ENCODE measurements at regions not wholly inside any gene's neighbourhood (a gene's known extent, or its start where the extent isn't known, plus 50 kb on each side); places are given as distances from the start of the nearest gene placed in this dataset.

DNA sequence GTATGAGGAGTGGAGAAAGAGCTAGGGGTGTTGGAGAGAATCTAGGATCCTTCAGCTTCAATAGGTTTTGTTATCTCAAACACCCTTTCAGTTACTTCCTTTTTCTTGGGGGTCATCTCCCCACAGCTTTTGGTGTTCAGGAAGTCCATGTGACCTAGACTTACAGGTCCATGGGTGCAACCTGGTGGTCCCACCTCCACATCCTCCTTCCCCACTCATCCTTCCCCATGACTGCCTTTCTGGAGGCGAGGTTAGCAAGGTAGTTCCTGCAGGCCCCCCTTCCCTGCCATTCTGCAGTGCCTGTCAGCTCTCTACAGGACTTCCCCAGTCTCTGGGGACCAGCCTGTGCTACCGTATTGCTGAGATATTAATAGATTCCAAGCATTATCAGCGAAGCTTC, 107.6 kb downstream of the TMEM17 start:
- no peaks in the 10 kb centered on the region for H4K20me1 ChIP-seq (ENCODE audit: insufficient read depth, low read length)
- peak overlapping the region; percentile 23; the same call in 1 of the 2 replicates for H3K4me2 ChIP-seq (ENCODE audit: low read length)
- no peaks in the 10 kb centered on the region for H3K27me3 ChIP-seq (ENCODE audit: insufficient read depth, low read length)
- H3K36me3 ChIP-seq (ENCODE audit: insufficient read depth, low read length): no peaks in the 10 kb centered on the region
- no peaks in the 10 kb centered on the region for H3F3A ChIP-seq (ENCODE audit: insufficient read depth, low read length)
- H3K79me2 ChIP-seq (ENCODE audit: insufficient read depth, low read length): no peaks in the 10 kb centered on the region
- no peak overlapping the region for H3K4me3 ChIP-seq (ENCODE audit: low read depth, low read length, poor library complexity, severe bottlenecking)
- H3K4me1 ChIP-seq (ENCODE audit: insufficient read depth, low read length, severe bottlenecking): peaks cover 13% of the 10 kb centered on the region
- no peak overlapping the region for H3K27ac ChIP-seq (ENCODE audit: low read depth, low read length, poor library complexity, severe bottlenecking)
- TF ChIP-seq, protein P1, sequence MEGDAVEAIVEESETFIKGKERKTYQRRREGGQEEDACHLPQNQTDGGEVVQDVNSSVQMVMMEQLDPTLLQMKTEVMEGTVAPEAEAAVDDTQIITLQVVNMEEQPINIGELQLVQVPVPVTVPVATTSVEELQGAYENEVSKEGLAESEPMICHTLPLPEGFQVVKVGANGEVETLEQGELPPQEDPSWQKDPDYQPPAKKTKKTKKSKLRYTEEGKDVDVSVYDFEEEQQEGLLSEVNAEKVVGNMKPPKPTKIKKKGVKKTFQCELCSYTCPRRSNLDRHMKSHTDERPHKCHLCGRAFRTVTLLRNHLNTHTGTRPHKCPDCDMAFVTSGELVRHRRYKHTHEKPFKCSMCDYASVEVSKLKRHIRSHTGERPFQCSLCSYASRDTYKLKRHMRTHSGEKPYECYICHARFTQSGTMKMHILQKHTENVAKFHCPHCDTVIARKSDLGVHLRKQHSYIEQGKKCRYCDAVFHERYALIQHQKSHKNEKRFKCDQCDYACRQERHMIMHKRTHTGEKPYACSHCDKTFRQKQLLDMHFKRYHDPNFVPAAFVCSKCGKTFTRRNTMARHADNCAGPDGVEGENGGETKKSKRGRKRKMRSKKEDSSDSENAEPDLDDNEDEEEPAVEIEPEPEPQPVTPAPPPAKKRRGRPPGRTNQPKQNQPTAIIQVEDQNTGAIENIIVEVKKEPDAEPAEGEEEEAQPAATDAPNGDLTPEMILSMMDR (IDR thresholded peaks at IDR 0.05; ENCODE audit: low read length): no peak
- no peak for TF ChIP-seq EZH2 (IDR thresholded peaks at IDR 0.05; ENCODE audit: borderline replicate concordance, low read length)
- H3K9me2 ChIP-seq (ENCODE audit: low read depth, low read length): no peaks in the 10 kb centered on the region
- H2AFZ ChIP-seq (ENCODE audit: low read length): 0 out of 2 replicates have a peak overlapping the region, but pooled peaks have one; percentile 7
- no peak overlapping the region for H3K9ac ChIP-seq (ENCODE audit: low read length)
- H3K9me3 ChIP-seq (ENCODE audit: low read length): no peaks in the 10 kb centered on the region

DNA sequence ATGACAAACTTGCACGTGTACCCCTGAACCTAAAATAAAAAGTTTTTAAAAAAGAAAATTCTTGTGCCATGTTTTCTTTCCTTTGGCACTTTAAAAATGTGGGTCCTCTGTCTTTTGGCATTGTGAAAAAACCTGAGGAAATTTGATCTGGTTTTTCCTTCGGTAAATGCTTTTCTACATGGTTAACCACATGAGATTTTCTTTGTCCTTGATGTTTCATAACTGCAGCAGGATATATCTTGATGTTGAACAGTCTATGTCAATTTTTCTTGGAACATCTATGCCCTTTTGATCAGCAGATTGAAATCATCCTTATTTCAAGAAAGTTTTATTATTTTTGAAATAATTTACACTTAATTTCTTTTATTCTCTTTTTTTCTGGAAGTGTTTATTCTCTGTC, 109.1 kb downstream of the TMEM17 start:
- H4K20me1 ChIP-seq (ENCODE audit: insufficient read depth, low read length): no peaks in the 10 kb centered on the region
- H3K4me3 ChIP-seq (ENCODE audit: low read depth, low read length, poor library complexity, severe bottlenecking): no peak overlapping the region
- H2AFZ ChIP-seq (ENCODE audit: low read length): no peak overlapping the region
- no peak overlapping the region for H3K9ac ChIP-seq (ENCODE audit: low read length)
- no peaks in the 10 kb centered on the region for H3F3A ChIP-seq (ENCODE audit: insufficient read depth, low read length)
- peaks cover 13% of the 10 kb centered on the region for H3K4me1 ChIP-seq (ENCODE audit: insufficient read depth, low read length, severe bottlenecking)
- TF ChIP-seq, protein P1 (IDR thresholded peaks at IDR 0.05; ENCODE audit: low read length): no peak
- no peak for TF ChIP-seq EZH2 (IDR thresholded peaks at IDR 0.05; ENCODE audit: borderline replicate concordance, low read length)
- H3K79me2 ChIP-seq (ENCODE audit: insufficient read depth, low read length): no peaks in the 10 kb centered on the region
- H3K27ac ChIP-seq (ENCODE audit: low read depth, low read length, poor library complexity, severe bottlenecking): no peak overlapping the region
- no peaks in the 10 kb centered on the region for H3K27me3 ChIP-seq (ENCODE audit: insufficient read depth, low read length)
- no peak overlapping the region for H3K4me2 ChIP-seq (ENCODE audit: low read length)
- no peaks in the 10 kb centered on the region for H3K9me3 ChIP-seq (ENCODE audit: low read length)
- H3K36me3 ChIP-seq (ENCODE audit: insufficient read depth, low read length): no peaks in the 10 kb centered on the region
- H3K9me2 ChIP-seq (ENCODE audit: low read depth, low read length): no peaks in the 10 kb centered on the region

DNA sequence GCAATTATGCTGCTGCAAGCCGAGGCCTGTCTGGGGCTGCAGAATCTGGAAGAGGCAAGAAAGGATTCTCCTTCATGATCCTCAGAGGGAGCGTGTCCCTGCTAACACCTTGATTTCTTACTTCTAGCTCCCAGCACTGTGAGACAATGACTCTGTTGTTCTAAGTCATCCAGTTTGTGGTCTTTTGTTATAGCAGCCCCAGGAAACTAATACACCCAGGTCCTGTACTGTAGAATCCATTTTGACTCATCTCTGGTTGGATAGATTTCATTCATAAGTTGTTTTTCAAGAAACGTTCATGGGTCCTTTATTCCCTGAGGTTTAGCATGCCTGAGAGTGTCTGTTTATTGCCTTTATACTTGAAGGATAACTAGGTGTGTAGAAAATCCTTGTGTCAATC, 112.7 kb downstream of the TMEM17 start:
- no peak overlapping the region for H3K27ac ChIP-seq (ENCODE audit: low read depth, low read length, poor library complexity, severe bottlenecking)
- no peak overlapping the region for H2AFZ ChIP-seq (ENCODE audit: low read length)
- no peaks in the 10 kb centered on the region for H3K36me3 ChIP-seq (ENCODE audit: insufficient read depth, low read length)
- no peaks in the 10 kb centered on the region for H3K27me3 ChIP-seq (ENCODE audit: insufficient read depth, low read length)
- no peaks in the 10 kb centered on the region for H3K9me3 ChIP-seq (ENCODE audit: low read length)
- no peaks in the 10 kb centered on the region for H3K9me2 ChIP-seq (ENCODE audit: low read depth, low read length)
- peaks cover 5% of the 10 kb centered on the region for H3K4me1 ChIP-seq (ENCODE audit: insufficient read depth, low read length, severe bottlenecking)
- no peaks in the 10 kb centered on the region for H3F3A ChIP-seq (ENCODE audit: insufficient read depth, low read length)
- no peaks in the 10 kb centered on the region for H3K79me2 ChIP-seq (ENCODE audit: insufficient read depth, low read length)
- no peaks in the 10 kb centered on the region for H4K20me1 ChIP-seq (ENCODE audit: insufficient read depth, low read length)
- no peak overlapping the region for H3K4me2 ChIP-seq (ENCODE audit: low read length)
- no peak overlapping the region for H3K4me3 ChIP-seq (ENCODE audit: low read depth, low read length, poor library complexity, severe bottlenecking)
- TF ChIP-seq, protein P1 (IDR thresholded peaks at IDR 0.05; ENCODE audit: low read length): no peak
- TF ChIP-seq EZH2 (IDR thresholded peaks at IDR 0.05; ENCODE audit: borderline replicate concordance, low read length): no peak
- no peak overlapping the region for H3K9ac ChIP-seq (ENCODE audit: low read length)

All from OCI-LY1 (cell line).